ENCODE measurements at regions not wholly inside any gene's neighbourhood (a gene's known extent, or its start where the extent isn't known, plus 50 kb on each side); places are given as distances from the start of the nearest gene placed in this dataset.

- DNase-seq, result no peak
Observed at GRCh38 chr5:117095346-117096332, 521.0 kb upstream of the SEMA6A start.

GRCh38 chr5:117094114-117094815 is 519.6 kb upstream of the SEMA6A start:
- DNase-seq, result no peak

GRCh38 chr5:117093653-117094052 is 519.0 kb upstream of the SEMA6A start:
- DNase-seq, result no peak

GRCh38 chr5:117089001-117089400 is 514.4 kb upstream of the SEMA6A start:
- no peak for DNase-seq

- no peak for DNase-seq
Observed at GRCh38 chr5:117088176-117088575, 513.6 kb upstream of the SEMA6A start.

- DNase-seq, result no peak
Observed at GRCh38 chr5:117084067-117084466, 509.4 kb upstream of the SEMA6A start.

- DNase-seq, result no peak
Observed at GRCh38 chr5:117082977-117083376, 508.4 kb upstream of the SEMA6A start.

- no peak for DNase-seq
Observed at GRCh38 chr5:117077142-117077541, 502.5 kb upstream of the SEMA6A start.

GRCh38 chr5:117072439-117072838 is 497.8 kb upstream of the SEMA6A start:
- no peak for DNase-seq

- DNase-seq, result no peak
Observed at GRCh38 chr5:117065800-117066199, 491.2 kb upstream of the SEMA6A start.

GRCh38 chr5:117065161-117065560 is 490.5 kb upstream of the SEMA6A start:
- DNase-seq, result no peak

GRCh38 chr5:117060099-117060498 is 485.5 kb upstream of the SEMA6A start:
- DNase-seq, result no peak

GRCh38 chr5:117058740-117059139 is 484.1 kb upstream of the SEMA6A start:
- no peak for DNase-seq

- no peak for DNase-seq
Observed at GRCh38 chr5:117055517-117055916, 480.9 kb upstream of the SEMA6A start.

- no peak for DNase-seq
Observed at GRCh38 chr5:117054911-117055310, 480.3 kb upstream of the SEMA6A start.

GRCh38 chr5:117054141-117054540 is 479.5 kb upstream of the SEMA6A start:
- DNase-seq, result no peak

GRCh38 chr5:117041926-117042595 is 467.4 kb upstream of the SEMA6A start:
- no peak for DNase-seq

GRCh38 chr5:117039035-117039434 is 464.4 kb upstream of the SEMA6A start:
- no peak for DNase-seq

GRCh38 chr5:117027384-117027783 is 452.8 kb upstream of the SEMA6A start:
- no peak for DNase-seq

- DNase-seq, result no peak
Observed at GRCh38 chr5:117020999-117021398, 446.4 kb upstream of the SEMA6A start.

- no peak for DNase-seq
Observed at GRCh38 chr5:117013280-117013877, 438.8 kb upstream of the SEMA6A start.

- DNase-seq, result no peak
Observed at GRCh38 chr5:117010574-117010973, 436.0 kb upstream of the SEMA6A start.

- no peak for DNase-seq
Observed at GRCh38 chr5:116998024-116998423, 423.4 kb upstream of the SEMA6A start.

All from stimulated activated CD4-positive, alpha-beta T cell treated with anti-CD3 and anti-CD28 coated beads, Interleukin-2, amount 100 ng/mL, for 48 hours (primary cell).